HG02973 (cell line): ENCODE measurements at regions not wholly inside any gene's neighbourhood (a gene's known extent, or its start where the extent isn't known, plus 50 kb on each side); places are given as distances from the start of the nearest gene placed in this dataset.

Experiments used
- ATAC-seq: cut with Tn5 transposase; IDR thresholded peaks from one replicate; pipeline ENCODE4 v1.9.1; 2021; ENCODE audit warnings: moderate library complexity; ENCODE audit not compliant: unreplicated experiment

GRCh38 chr9:106632621-106633020 lies 230.3 kb upstream of the ZNF462 start:
- no peak for ATAC-seq

DNA sequence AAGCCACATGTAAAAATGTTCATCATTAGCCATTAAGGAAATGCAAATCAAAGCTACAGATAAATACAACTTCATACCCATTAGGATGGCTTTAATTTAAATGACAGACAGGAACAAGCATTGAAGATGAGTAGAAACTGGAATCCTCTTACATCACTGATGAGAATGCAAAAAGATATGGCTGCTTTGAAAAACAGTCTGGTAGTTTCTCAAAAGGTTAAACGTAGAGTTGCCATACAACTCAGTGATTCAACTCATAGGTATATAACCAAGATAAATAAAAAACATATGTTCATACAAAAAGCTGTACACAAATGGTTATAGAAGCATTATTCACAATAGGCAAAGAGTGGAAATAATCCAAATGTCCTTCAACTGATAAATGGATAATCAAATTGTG lies 228.8 kb upstream of the ZNF462 start:
- ATAC-seq: no peak

GRCh38 chr9:106634641-106635040 lies 228.3 kb upstream of the ZNF462 start:
- no peak for ATAC-seq

- ATAC-seq: no peak
Observed at GRCh38 chr9:106637486-106637885, 225.5 kb upstream of the ZNF462 start.

DNA sequence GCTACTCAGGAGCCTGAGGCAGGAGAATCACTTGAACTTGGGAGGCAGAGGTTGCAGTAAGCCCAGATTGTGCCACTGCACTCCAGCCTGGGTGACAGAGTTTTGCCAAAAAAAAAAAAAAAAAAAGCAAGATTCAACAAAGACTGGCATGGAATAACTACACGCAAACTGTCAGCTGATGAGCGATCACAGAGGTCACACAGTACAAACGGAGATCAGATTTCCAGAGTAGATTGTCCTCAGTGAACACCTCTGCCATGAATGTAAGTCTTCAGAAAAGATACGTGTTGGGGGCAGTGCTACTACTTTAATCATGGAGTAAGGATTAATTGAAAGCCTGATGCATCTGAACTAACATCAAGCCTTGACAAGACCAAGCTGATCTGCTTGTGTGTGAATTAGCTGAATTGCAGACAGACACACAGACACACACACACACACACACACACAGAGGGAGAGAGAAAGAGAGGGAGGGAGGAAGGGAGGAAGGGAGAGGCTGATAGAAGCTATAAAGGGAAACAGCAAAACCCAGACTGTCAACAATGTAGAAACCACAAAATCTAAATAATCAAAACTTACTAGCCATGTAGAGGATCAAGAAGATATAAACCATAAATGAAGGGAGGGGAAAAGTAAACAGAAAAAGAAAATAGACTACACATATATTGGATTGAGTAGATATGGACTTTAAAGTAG lies 222.9 kb upstream of the ZNF462 start:
- no peak for ATAC-seq

DNA sequence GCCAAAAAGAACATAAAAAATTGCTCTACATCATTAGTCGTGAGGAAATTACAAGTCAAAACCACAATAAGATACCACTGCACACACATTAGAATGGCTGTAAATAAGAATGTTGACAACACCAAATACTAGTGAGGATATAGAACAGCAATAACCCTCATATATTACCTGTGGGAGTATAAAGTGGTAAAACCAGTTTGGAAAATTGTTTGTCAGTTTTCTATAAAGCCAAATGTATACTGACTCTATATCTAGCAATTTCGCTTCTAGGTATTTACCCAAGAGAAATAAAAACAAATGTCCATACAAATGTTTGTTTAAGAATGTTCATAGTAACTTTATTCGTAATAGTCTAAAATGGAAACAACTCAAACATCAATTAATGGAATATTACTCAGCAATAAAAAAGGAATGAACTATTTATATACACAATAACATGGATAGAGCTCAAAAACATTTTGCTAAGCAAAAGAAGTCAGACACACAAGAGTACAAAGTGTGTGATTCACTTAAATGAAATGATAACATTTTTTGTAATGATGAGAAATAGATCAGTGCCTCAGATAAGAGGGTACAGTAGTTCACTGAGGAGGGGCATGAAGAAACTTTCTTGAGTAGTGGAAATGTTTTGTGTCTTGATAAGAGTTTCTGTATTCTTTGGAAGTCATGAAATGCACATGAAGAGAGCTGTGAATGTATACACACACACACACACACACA lies 219.6 kb upstream of the ZNF462 start:
- no peak for ATAC-seq

GRCh38 chr9:106644661-106645060 lies 218.3 kb upstream of the ZNF462 start:
- no peak for ATAC-seq

DNA sequence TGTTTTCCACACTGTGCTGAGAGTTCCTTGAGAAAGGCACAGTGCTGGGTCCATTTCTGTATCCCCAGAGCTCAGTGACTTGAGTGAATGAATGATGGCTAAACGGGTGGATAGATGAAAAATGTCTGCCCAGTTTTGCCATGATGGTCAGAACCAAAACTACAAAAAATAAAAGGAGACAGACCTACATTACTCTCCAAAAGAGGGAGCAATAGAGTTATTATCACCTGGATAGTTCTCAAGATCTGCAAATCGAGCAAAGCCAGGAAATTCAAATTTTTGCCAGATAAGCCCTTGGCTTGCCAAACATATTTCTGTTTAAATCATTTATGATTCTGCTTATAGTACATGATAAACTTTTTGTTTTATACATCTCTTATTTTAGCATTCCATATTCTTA lies 214.2 kb upstream of the ZNF462 start:
- no peak for ATAC-seq

DNA sequence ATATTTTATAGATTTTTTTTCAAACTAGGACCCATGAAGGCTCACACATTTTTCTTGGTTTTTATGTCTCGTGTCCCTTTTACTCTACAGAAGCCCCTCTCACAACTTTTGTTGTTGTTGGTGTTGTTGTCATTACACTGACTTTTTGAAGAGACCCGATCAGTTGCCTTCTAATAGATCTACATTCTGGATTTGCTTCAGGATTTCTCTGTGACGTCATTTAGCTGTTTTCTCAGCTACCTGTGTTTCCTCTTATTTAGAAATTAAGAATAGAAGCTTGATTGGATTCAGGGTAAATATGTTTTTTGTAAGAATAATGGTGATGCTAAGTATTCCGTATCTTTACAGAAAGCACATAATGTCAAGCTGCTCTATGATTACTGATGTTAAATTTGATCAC lies 213.3 kb upstream of the ZNF462 start:
- no peak for ATAC-seq

DNA sequence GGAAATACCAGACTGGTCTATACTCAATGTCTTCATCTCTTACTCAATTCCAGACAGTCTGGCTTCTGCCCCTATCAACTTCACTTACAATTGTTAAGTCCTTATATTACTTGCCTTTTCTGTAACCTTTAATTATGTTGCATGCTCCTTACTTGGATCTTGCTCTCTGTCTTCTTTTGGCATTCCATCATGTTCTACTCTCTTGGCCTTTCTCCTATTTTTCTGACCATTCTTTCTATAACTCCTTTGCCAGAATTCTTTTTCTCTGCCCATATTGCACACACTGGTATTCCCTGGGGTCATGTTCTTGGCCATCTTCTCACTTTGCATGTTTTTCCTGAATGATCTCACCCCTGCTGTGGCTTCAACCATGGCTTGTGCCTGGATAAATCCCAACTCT lies 209.8 kb upstream of the ZNF462 start:
- ATAC-seq: no peak

GRCh38 chr9:106655966-106656365 lies 207.0 kb upstream of the ZNF462 start:
- no peak for ATAC-seq

DNA sequence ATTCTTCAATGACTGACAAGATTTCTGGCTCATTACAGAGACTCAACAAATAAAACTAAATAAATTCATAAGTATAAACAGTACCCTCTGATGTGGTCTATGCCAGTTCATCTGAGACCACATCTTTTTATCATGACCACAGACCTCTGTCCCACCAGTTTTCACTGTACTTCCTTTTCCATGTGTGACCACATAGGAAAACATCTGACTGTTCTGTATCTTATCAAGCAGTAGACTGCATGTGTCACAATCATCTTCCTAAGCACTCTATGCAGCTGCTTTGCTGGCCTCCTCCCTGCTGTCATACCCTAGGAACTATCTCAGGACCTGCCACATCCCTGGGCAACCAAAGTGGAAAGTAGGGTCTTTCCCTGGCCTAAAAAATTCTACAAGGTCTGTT lies 205.0 kb upstream of the ZNF462 start:
- ATAC-seq: no peak

DNA sequence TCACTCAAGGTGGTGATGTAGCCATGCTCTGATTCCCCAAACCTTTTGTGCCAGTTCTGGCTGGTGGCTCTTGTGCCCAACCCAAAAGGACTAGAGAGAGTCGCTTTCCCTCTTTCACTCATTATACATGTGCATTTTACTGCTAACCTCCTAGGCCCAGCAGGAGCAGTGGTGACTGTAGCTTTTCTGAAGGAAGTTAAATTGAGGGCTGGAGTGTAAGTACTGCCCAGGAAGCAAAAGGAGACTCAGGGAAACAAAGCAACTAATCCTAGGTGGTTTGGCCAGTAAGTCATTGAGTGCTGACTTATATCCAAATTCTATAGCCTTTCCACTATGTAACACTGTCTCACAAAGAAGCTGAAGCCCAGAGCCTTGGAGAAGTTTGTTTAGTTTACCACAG lies 194.4 kb upstream of the ZNF462 start:
- no peak for ATAC-seq

DNA sequence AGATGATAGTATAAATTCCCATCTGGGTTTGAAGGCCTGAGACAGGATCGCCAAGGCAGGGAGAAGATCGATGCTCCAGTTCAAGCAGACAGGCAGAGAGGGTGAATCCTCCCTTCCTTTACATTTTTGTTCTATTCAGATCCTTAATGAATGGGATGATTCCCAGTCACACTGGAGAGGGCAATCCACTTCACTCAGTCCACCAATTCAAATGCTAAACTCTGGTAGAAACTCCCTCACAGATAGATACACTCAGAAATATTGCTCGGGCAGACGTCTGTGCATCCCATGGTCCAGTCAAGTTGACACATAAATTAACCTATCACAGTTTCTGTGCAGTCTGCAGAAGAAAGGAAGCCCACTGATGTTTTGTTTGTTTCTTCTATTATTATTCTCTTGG lies 193.1 kb upstream of the ZNF462 start:
- ATAC-seq: no peak

- no peak for ATAC-seq
Observed at GRCh38 chr9:106670418-106670817, 192.5 kb upstream of the ZNF462 start.

- no peak for ATAC-seq
Observed at GRCh38 chr9:106675780-106676179, 187.2 kb upstream of the ZNF462 start.

DNA sequence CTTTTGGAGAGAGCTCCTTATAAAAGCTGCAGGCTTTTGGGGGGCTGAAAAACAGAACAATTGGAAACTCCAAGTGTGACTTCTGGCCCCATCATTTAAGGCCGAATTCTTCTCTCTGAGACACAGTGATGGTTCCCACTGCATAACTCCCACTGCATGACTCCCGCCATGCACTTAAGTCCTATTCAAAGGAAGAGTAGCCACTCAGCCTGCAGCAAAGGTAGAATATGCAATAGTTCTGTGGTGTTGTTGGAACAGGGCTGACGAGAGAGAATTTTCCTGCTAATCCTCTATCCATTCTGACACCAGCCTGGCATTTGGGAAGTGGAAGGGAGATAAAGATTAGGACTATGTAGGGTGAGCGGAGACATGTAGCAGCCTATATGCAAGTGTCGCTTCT lies 185.6 kb upstream of the ZNF462 start:
- ATAC-seq: no peak

DNA sequence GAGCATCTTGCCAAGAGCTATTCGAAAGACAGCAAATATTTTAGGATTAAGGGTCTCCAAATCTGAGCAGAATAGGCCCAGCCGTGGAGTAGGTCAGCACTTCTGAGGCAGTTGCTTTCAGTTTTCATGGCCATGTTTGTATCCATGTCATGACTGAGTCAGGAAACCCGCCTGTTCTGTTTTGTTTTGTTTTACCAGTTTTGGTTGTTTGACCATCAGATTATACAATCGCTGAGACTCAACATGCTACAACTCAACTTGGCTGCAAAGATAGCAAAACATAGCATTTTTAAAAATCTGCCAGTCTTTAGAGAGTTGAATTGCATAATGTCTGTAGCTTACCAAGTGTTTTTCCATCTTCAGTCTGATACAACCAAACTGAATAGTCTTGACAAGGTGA lies 185.1 kb upstream of the ZNF462 start:
- no peak for ATAC-seq

- ATAC-seq: no peak
Observed at GRCh38 chr9:106678273-106678672, 184.7 kb upstream of the ZNF462 start.

DNA sequence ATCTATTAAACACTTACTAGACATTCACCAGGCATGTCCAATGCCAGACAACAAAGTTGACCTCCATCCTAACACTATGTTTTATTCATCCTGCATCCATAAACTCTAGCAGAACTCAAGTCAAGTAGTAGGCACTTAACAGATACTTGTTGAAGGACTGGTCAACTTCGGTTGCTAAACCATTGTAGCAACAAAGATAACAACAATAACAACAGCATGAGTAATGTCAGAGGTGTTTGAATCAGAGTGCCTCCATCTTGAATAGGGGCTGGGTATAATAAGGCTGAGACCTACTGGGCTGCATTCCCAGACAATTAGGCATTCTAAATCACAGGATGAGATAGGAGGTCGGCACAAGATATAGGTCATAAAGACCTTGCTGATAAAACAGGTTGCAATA lies 180.5 kb upstream of the ZNF462 start:
- ATAC-seq: no peak

DNA sequence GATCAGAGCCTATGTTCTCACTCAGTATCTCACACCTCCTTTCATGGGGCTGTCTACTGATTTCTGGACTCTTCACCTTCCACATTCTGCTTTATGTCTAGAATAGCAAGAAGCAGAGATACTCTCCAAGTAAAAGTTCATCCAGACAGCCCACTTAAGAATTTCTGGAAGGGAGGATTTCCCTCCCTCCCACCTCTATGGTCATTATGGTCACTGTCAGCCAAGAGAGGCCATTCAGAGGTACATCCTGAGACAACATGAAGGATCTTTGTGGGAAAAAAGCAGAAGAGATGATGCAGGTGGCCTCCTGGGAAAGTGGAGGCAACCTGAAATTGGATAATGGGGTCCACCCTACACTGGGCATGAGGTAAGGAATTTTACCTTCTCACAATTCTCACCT lies 179.5 kb upstream of the ZNF462 start:
- no peak for ATAC-seq

- no peak for ATAC-seq
Observed at GRCh38 chr9:106684940-106685695, 177.8 kb upstream of the ZNF462 start.
